ENCODE measurements at regions not wholly inside any gene's neighbourhood (a gene's known extent, or its start where the extent isn't known, plus 50 kb on each side); places are given as distances from the start of the nearest gene placed in this dataset.

DNA sequence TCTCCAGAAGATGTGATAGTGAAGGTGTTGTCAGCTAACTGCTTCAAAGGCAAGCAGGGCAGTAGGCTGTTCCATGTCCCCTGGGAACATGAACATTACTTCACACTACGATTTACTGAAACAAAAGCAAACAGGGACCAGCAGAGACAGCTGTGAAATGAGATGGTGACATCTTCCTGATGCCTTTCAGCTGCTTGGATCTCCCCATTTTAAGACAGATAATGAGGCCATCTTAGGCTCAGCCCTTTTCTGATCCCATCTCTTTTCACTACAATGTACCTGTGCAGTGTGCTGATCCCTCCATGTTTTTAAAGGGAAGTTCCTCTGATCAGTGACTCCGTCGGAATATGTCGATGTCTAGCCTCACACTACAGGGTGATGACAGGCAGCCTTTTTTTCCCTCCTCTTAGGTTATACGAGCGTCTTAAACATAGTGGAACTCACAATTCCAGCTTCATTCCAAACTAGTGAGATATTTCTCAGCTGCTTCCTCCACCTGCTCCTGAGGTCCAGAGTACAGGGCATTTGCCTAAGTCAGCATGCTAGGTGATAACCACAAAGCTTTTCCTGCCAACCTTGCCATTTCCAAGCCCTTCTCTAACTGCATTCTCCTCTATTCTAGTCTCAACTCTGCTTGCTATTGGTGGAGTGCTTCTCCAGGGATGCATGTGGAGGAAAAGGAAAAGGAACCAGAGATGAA is 87.6 kb upstream of the EGLN3 start:
- TF ChIP-seq POLR2A (IDR thresholded peaks at IDR 0.05; ENCODE audit: low read length) (no peak), GATA1 (IDR thresholded peaks at IDR 0.05; ENCODE audit: low read depth, low read length) (no peak)
